ENCODE measurements at regions not wholly inside any gene's neighbourhood (a gene's known extent, or its start where the extent isn't known, plus 50 kb on each side); places are given as distances from the start of the nearest gene placed in this dataset.

- H4K8ac ChIP-seq (ENCODE audit: low read depth in 2 of 2, low read length in 2 of 2), result peak overlapping the region; percentile 28 to 53
- 89% methylated on average over 4 of the region's 5 CpGs; no CpG with 5 or more reads in 1 of the 2 experiments for WGBS, 2 experiments (ENCODE audit: extremely low coverage in 2 of 2, insufficient read length in 1 of 2)
- H3K27me3 ChIP-seq (ENCODE audit: control insufficient read depth, insufficient read depth, low read length), result no peaks in the 10 kb centered on the region
- peak overlapping the region; percentile 29 for H3K14ac ChIP-seq (replicated peaks; ENCODE audit: low read depth, low read length)
- peak overlapping the region; percentile 60 for H3K18ac ChIP-seq (ENCODE audit: low read depth, low read length)
- no peaks in the 10 kb centered on the region; a peak in 1 of 4 replicates for H3K79me1 ChIP-seq (ENCODE audit: low read depth in 1 of 2, low read length in 2 of 2)
- H2BK20ac ChIP-seq (ENCODE audit: low read depth, low read length), result peak overlapping the region; percentile 61
- no peaks in the 10 kb centered on the region for H4K20me1 ChIP-seq (ENCODE audit: insufficient read depth, low read length)
- H3K4ac ChIP-seq (ENCODE audit: low read depth, low read length), result peak overlapping the region; percentile 57
- peak overlapping the region; percentile 75; the same call in 1 of the 2 replicates for H3K27ac ChIP-seq (ENCODE audit: insufficient read depth, low read length)
- H4K91ac ChIP-seq (ENCODE audit: insufficient read depth, low read depth, low read length), result peak overlapping the region; percentile 75
- H3K9ac ChIP-seq (ENCODE audit: low read depth, low read length), result no peak overlapping the region
- intact Hi-C loops (cut with micrococcal nuclease) (no loop called here), in situ Hi-C loops (cut with MboI; ENCODE audit: low sequenced_read_pairs) (no loop called here), dilution Hi-C loops (cut with HindIII; ENCODE audit: low sequenced_read_pairs, unreplicated experiment) (loop anchor here (25.0 kb wide), 1 partner anchor 297 kb away; the partner anchor contains the start of gene TCF21)
- H4K5ac ChIP-seq (ENCODE audit: low read depth, low read length), result peak overlapping the region; percentile 83
- POLR2A ChIA-PET (ENCODE audit: unreplicated experiment), result no interaction called here
- peak overlapping the region; percentile 6; the same call in 1 of the 2 replicates for H3K23ac ChIP-seq (ENCODE audit: low read depth, low read length)
- DNase-seq, result no peak
- H3K9me1 ChIP-seq (ENCODE audit: insufficient read depth, low read length), result peaks cover 2% of the 10 kb centered on the region
- TF ChIP-seq, protein P1, sequence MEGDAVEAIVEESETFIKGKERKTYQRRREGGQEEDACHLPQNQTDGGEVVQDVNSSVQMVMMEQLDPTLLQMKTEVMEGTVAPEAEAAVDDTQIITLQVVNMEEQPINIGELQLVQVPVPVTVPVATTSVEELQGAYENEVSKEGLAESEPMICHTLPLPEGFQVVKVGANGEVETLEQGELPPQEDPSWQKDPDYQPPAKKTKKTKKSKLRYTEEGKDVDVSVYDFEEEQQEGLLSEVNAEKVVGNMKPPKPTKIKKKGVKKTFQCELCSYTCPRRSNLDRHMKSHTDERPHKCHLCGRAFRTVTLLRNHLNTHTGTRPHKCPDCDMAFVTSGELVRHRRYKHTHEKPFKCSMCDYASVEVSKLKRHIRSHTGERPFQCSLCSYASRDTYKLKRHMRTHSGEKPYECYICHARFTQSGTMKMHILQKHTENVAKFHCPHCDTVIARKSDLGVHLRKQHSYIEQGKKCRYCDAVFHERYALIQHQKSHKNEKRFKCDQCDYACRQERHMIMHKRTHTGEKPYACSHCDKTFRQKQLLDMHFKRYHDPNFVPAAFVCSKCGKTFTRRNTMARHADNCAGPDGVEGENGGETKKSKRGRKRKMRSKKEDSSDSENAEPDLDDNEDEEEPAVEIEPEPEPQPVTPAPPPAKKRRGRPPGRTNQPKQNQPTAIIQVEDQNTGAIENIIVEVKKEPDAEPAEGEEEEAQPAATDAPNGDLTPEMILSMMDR (conservative IDR thresholded peaks at IDR 0.05; ENCODE audit: low read depth, low read length), result no peak
- TF ChIP-seq RAD21 (IDR thresholded peaks at IDR 0.05; ENCODE audit: low read length), result no peak
- TF ChIP-seq MXI1 (IDR thresholded peaks at IDR 0.05; ENCODE audit: borderline replicate concordance, low read depth, low read length), result no peak
- TF ChIP-seq, protein P2, sequence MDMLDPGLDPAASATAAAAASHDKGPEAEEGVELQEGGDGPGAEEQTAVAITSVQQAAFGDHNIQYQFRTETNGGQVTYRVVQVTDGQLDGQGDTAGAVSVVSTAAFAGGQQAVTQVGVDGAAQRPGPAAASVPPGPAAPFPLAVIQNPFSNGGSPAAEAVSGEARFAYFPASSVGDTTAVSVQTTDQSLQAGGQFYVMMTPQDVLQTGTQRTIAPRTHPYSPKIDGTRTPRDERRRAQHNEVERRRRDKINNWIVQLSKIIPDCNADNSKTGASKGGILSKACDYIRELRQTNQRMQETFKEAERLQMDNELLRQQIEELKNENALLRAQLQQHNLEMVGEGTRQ (IDR thresholded peaks at IDR 0.05; ENCODE audit: low read depth, low read length), result no peak
- TF ChIP-seq CEBPB (IDR thresholded peaks at IDR 0.05; ENCODE audit: low read depth, low read length), result no peak
- no peak for TF ChIP-seq RCOR1 (IDR thresholded peaks at IDR 0.05; ENCODE audit: insufficient replicate concordance, low read length)
- TF ChIP-seq POLR2A (IDR thresholded peaks at IDR 0.05; ENCODE audit: low read depth, low read length), result no peak
- TF ChIP-seq NFE2L2 (IDR thresholded peaks at IDR 0.05; ENCODE audit: low read depth, low read length), result no peak
- TF ChIP-seq ELK1 (IDR thresholded peaks at IDR 0.05; ENCODE audit: borderline replicate concordance, low read depth, low read length), result no peak
- no peak for TF ChIP-seq BHLHE40 (IDR thresholded peaks at IDR 0.05; ENCODE audit: low read depth, low read length)
- TF ChIP-seq SMC3 (IDR thresholded peaks at IDR 0.05; ENCODE audit: low read depth, low read length), result no peak
- no peak for TF ChIP-seq MAZ (IDR thresholded peaks at IDR 0.05; ENCODE audit: borderline replicate concordance, low read depth, low read length)
- TF ChIP-seq MAFK (IDR thresholded peaks at IDR 0.05; ENCODE audit: low read depth, low read length), result no peak
- TF ChIP-seq RFX5 (IDR thresholded peaks at IDR 0.05; ENCODE audit: low read depth, low read length), result no peak
- TF ChIP-seq FOS (IDR thresholded peaks at IDR 0.05; ENCODE audit: low read depth, low read length), result no peak
- no peak for TF ChIP-seq CHD1 (IDR thresholded peaks at IDR 0.05; ENCODE audit: low read depth, low read length)
- no peak overlapping the region for H2AK9ac ChIP-seq (replicated peaks; ENCODE audit: low read depth, low read length, poor library complexity)
- H3K4me3 ChIP-seq (ENCODE audit: insufficient read depth, low read depth, low read length), result no peak overlapping the region
- H3K4me1 ChIP-seq (ENCODE audit: control insufficient read depth, insufficient read depth, low read length), result peaks cover 17% of the 10 kb centered on the region
- H3K56ac ChIP-seq (ENCODE audit: extremely low read depth, insufficient read depth, low read length), result no peak overlapping the region
- CTCF ChIA-PET, result no interaction called here
- peak overlapping the region; percentile 81 for H2AK5ac ChIP-seq (ENCODE audit: low read depth, low read length)
- H3K36me3 ChIP-seq (ENCODE audit: control insufficient read depth, insufficient read depth, low read length), result no peaks in the 10 kb centered on the region
- no TSS peak for BruUV-seq (replicated peaks)
- no peaks in the 10 kb centered on the region for H3K9me3 ChIP-seq (ENCODE audit: control insufficient read depth, insufficient read depth, low read length)
- no peak for ATAC-seq (ENCODE audit: low read depth)
- H2BK5ac ChIP-seq (ENCODE audit: low read depth, low read length, poor library complexity, severe bottlenecking), result peak overlapping the region; percentile 47
- H2BK120ac ChIP-seq (ENCODE audit: low read depth, low read length), result peak overlapping the region; percentile 80
- H2AFZ ChIP-seq (replicated peaks; ENCODE audit: low read length, poor library complexity), result peak overlapping the region; percentile 3
- peak overlapping the region; percentile 81; the same call in 2 of the 3 replicates for H2BK15ac ChIP-seq (ENCODE audit: low read depth, low read length)
- H3K4me2 ChIP-seq (ENCODE audit: low read depth, low read length), result no peak overlapping the region
These were observed 298.7 kb upstream of the TCF21 start for GRCh38 chr6:133590196-133590595.

Data from IMR-90 (cell line).